Stimulated activated effector memory CD8-positive, alpha-beta T cell treated with anti-CD3 and anti-CD28 coated beads, Interleukin-12 subunit alpha, Interleukin-12 subunit beta, amount 100 ng/mL, for 72 hours (primary cell): ENCODE measurements at regions not wholly inside any gene's neighbourhood (a gene's known extent, or its start where the extent isn't known, plus 50 kb on each side); places are given as distances from the start of the nearest gene placed in this dataset.
A peak's percentile ranks its signal among the peaks of the same experiment; 100 is the strongest.

Experiments
- ATAC-seq: fragments of 150-1000 bp; cut with Tn5 transposase; 2 replicates; pipeline ENCODE4 v1.10.0; 2021
- DNase-seq, 2 donors: peaks; one replicate each; pipeline ENCODE4 v3.0.0; 2021 to 2022; ENCODE audit warnings: low spot score in 2 of 2
- H3K27ac Mint-ChIP-seq: one replicate; pipeline ENCODE4 v1.8.0; 2022; ENCODE audit warnings: mild to moderate bottlenecking, mixed read lengths
- H3K36me3 Mint-ChIP-seq: one replicate; pipeline ENCODE4 v1.8.0; 2022; ENCODE audit warnings: mild to moderate bottlenecking, mixed read lengths
- H3K4me1 Mint-ChIP-seq: one replicate; pipeline ENCODE4 v1.8.0; 2022; ENCODE audit warnings: mixed read lengths
- H3K4me3 Mint-ChIP-seq: one replicate; pipeline ENCODE4 v1.8.0; 2022; ENCODE audit warnings: mild to moderate bottlenecking, mixed read lengths
- H3K9me3 Mint-ChIP-seq: one replicate; pipeline ENCODE4 v1.8.0; 2022; ENCODE audit warnings: mixed read lengths

GRCh38 chr2:30332791-30333453 lies 101.6 kb downstream of the LBH start:
- DNase-seq: peak in 1 of 2 donors; percentile 68
- H3K36me3 Mint-ChIP-seq: no peaks in the 10 kb centered on the region
- H3K4me1 Mint-ChIP-seq: peaks cover 74% of the 10 kb centered on the region
- H3K9me3 Mint-ChIP-seq: no peaks in the 10 kb centered on the region
- peak overlapping the region; percentile 34 for H3K4me3 Mint-ChIP-seq
- peak; percentile 57 for ATAC-seq
- peak overlapping the region; percentile 90 for H3K27ac Mint-ChIP-seq

DNA sequence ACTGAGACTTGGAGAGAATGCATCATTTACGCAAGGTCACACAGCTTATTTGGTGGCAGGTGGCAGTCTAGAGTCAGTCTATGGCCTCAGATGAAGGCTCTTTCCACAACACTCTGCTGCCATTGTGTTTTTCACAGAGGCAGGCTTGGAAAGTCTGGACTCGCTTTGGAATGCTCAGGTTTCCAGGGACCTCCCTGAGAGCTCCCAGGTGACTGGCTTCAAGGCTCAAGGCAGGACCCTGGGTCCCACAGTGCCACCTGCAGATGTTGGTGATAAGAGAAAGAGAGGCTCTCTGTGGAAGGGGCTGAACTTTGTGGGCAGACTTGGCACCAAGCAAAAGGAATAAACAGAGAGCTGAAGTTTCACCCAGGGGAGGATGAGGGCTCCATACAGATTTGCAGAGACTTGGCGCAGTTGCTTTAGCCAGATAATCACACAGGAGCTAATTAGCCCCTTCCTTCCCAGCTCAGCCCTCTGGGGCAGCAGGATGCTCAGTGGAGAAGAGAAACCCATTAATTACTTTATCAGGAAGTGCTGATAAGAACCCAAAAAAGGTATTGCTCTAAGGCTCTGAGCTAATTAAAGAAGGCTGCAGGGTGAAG lies 103.5 kb downstream of the LBH start:
- Mint-ChIP-seq H3K4me3 (peak overlapping the region; percentile 82), H3K9me3 (no peaks in the 10 kb centered on the region), H3K4me1 (peaks cover 90% of the 10 kb centered on the region), H3K36me3 (no peaks in the 10 kb centered on the region), H3K27ac (peak overlapping the region; percentile 98)
- ATAC-seq: no peak
- no peak for DNase-seq

DNA sequence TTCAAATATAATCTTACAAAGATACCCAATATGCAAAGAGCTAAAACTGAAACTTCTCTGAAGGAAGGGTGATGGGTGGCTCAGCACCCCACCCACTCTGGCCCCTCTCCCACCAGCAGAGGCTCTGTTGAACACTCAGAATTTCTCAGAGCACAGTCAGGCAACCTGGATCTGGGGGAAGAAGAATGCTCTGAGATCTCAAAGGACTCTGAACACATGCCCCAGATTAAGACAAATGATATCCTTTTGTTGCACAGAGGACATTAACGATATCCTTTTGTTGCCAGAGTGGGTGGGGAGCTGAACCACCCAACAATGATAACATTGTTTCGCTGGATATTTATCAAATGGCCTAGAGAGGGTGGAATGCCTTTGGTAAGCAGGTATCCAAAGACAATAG lies 104.8 kb downstream of the LBH start:
- DNase-seq: no peak
- peak overlapping the region; percentile 82 for H3K4me3 Mint-ChIP-seq
- no peaks in the 10 kb centered on the region for H3K9me3 Mint-ChIP-seq
- ATAC-seq: no peak
- H3K36me3 Mint-ChIP-seq: no peaks in the 10 kb centered on the region
- peak overlapping the region; percentile 98 for H3K27ac Mint-ChIP-seq
- peaks cover 81% of the 10 kb centered on the region for H3K4me1 Mint-ChIP-seq

- H3K4me1 Mint-ChIP-seq: peaks cover 80% of the 10 kb centered on the region
- DNase-seq (peak; percentile 32 to 82), ATAC-seq (peak; percentile 92)
- peak overlapping the region; percentile 82 for H3K4me3 Mint-ChIP-seq
- peaks cover 6% of the 10 kb centered on the region for H3K9me3 Mint-ChIP-seq
- no peaks in the 10 kb centered on the region for H3K36me3 Mint-ChIP-seq
- peak overlapping the region; percentile 98 for H3K27ac Mint-ChIP-seq
Measured at GRCh38 chr2:30336978-30337841, 105.9 kb downstream of the LBH start.

- Mint-ChIP-seq H3K9me3 (peaks cover 10% of the 10 kb centered on the region), H3K4me3 (peak overlapping the region; percentile 82)
- DNase-seq: no peak
Measured at GRCh38 chr2:30338475-30338874, 107.1 kb downstream of the LBH start.

DNA sequence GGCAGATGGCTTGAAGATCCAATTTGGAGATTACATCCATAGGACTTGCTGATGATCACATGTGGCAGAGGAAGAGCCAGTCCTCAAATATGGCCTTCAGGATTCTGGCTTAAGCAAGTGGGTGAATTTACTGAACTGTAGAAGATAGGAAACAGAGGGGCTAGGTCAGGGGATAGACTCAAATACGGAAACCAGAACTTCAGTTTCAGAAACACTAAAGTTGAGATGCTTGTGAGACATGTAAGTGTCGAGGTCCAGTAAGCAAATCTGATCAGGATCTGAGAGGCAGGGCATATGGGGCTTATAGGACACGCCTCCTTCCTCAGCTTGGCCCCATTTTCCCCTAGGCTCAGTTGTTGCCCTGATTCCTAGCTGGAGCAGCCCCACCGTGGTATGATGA lies 107.7 kb downstream of the LBH start:
- Mint-ChIP-seq H3K4me1 (peaks cover 67% of the 10 kb centered on the region), H3K27ac (peak overlapping the region; percentile 98), H3K9me3 (peaks cover 10% of the 10 kb centered on the region), H3K36me3 (no peaks in the 10 kb centered on the region), H3K4me3 (peak overlapping the region; percentile 82)
- DNase-seq (no peak), ATAC-seq (no peak)

More at GRCh38 chr2:30338475-30338874, 107.1 kb downstream of the LBH start:
- no peaks in the 10 kb centered on the region for H3K36me3 Mint-ChIP-seq
- H3K4me1 Mint-ChIP-seq: peaks cover 73% of the 10 kb centered on the region
- peak overlapping the region; percentile 98 for H3K27ac Mint-ChIP-seq
- no peak for ATAC-seq

GRCh38 chr2:30341500-30342267 lies 105.4 kb upstream of the LCLAT1 start:
- Mint-ChIP-seq H3K9me3 (peaks cover 10% of the 10 kb centered on the region), H3K36me3 (no peaks in the 10 kb centered on the region), H3K4me3 (peak overlapping the region; percentile 7), H3K4me1 (peaks cover 41% of the 10 kb centered on the region), H3K27ac (peak overlapping the region; percentile 79)
- ATAC-seq (peak; percentile 56), DNase-seq (no peak)

DNA sequence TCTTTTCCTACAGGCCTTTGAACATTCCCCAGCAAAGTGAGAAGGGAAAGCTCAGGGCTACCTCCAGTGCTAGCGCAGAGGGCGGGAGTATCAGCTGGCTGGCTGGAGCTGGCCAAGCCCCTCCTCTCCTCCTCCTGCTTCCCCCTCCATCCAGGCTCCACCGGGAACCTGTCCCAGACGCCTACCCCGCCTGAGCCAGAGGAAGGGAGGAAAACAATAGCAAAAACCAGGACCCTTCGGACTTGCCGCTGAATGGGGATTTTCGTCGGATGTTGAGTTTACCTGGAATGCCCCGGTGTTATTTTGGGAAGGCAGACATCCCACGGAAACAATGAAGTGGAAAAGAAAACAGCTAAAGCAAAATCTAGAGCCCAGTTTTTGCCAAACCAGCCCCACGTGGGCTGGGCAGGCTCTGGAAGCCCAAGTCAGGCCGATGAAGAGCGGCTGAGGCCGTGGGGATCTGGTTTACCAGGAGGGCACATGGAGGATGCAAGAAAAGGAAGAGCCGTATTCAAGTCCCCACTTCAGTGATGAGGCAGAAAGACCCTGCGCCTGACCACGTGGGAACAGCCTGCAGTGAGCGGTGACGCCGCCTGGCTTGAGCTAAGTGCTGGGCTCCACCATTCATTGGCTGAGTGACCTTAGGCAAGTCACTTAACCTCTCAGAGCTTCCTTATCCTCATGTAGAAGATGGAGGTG lies 100.4 kb upstream of the LCLAT1 start:
- H3K36me3 Mint-ChIP-seq: no peaks in the 10 kb centered on the region
- peaks cover 13% of the 10 kb centered on the region for H3K9me3 Mint-ChIP-seq
- no peak overlapping the region for H3K4me3 Mint-ChIP-seq
- no peak overlapping the region for H3K27ac Mint-ChIP-seq
- no peak for DNase-seq
- peaks cover 25% of the 10 kb centered on the region for H3K4me1 Mint-ChIP-seq
- no peak for ATAC-seq

DNA sequence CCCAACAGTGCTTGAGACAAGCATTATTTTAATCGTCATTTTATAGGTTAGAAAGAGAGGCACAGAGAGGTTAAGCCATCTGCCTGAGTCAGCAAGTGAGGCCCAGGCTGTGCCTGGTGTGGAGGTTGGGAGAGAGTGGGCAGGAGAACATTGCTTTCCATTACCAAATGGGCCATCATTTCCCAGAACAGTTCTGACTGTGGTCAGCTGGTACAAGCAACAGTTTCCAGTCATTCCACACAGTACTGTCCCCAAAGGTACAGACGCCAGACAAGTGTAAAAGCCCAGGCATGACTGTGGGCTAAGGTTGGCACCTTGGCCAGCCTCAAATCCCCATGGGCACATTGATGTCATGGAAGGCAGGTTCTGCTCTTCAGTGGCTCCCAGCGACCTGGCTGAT lies 98.2 kb upstream of the LCLAT1 start:
- ATAC-seq: peak; percentile 90
- Mint-ChIP-seq H3K4me3 (peak overlapping the region; percentile 18), H3K4me1 (peaks cover 23% of the 10 kb centered on the region)

GRCh38 chr2:30349691-30350090 lies 97.4 kb upstream of the LCLAT1 start:
- ATAC-seq (no peak), DNase-seq (no peak)
- Mint-ChIP-seq H3K4me3 (no peak overlapping the region), H3K4me1 (peaks cover 23% of the 10 kb centered on the region), H3K27ac (peak overlapping the region; percentile 87), H3K36me3 (no peaks in the 10 kb centered on the region), H3K9me3 (peaks cover 5% of the 10 kb centered on the region)

More for the DNA sequence above, 98.2 kb upstream of the LCLAT1 start:
- no peak for DNase-seq
- peak overlapping the region; percentile 87 for H3K27ac Mint-ChIP-seq
- H3K9me3 Mint-ChIP-seq: peaks cover 5% of the 10 kb centered on the region
- no peaks in the 10 kb centered on the region for H3K36me3 Mint-ChIP-seq

DNA sequence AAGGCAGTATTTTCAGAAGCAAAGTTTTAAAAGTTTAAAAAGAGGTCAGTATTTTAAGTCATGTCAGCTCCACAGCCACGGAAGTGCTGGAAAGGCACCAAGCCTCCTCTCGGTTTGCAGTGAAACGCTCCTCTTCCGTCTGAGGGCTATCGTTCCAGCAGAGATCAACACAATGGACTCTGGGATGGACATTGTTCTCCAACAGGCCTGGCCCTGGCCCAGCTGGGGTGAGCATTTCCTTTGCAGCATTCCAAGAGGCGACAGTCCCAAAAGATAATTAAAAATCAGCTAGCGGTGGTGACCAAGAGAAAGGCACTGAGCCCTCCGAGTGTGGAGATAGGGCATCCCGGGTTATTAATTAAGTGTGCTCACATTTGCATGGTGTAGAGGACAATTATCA lies 95.9 kb upstream of the LCLAT1 start:
- Mint-ChIP-seq H3K36me3 (no peaks in the 10 kb centered on the region), H3K27ac (no peak overlapping the region), H3K9me3 (peaks cover 5% of the 10 kb centered on the region), H3K4me1 (peaks cover 23% of the 10 kb centered on the region), H3K4me3 (no peak overlapping the region)
- DNase-seq: no peak
- ATAC-seq: no peak

GRCh38 chr2:30351949-30352348 lies 95.1 kb upstream of the LCLAT1 start:
- Mint-ChIP-seq H3K4me1 (peaks cover 23% of the 10 kb centered on the region), H3K27ac (no peak overlapping the region), H3K4me3 (no peak overlapping the region), H3K9me3 (peaks cover 5% of the 10 kb centered on the region), H3K36me3 (no peaks in the 10 kb centered on the region)
- ATAC-seq: no peak
- no peak for DNase-seq

DNA sequence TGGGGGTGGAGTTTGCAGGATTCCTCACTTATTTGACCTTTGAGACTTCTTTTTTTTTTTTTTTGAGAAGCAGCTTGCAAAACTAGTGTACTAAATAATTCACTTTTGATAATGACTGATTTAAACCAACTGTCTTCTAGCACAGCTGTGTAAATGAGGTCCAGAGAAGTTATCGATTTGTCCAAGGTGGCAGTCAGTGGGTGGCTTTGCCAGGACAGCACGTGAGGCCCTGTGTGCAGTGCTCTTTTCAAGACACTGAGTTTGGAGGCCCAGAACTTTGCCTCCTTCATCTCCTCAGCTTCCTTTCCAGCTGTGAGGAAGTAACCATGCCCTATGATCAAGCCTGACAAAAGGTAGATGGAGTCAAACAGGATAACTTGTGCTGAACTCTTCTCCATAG lies 92.9 kb upstream of the LCLAT1 start:
- no peak for ATAC-seq
- Mint-ChIP-seq H3K4me3 (no peak overlapping the region), H3K4me1 (peaks cover 15% of the 10 kb centered on the region), H3K27ac (no peak overlapping the region), H3K36me3 (no peaks in the 10 kb centered on the region), H3K9me3 (no peaks in the 10 kb centered on the region)
- no peak for DNase-seq

DNA sequence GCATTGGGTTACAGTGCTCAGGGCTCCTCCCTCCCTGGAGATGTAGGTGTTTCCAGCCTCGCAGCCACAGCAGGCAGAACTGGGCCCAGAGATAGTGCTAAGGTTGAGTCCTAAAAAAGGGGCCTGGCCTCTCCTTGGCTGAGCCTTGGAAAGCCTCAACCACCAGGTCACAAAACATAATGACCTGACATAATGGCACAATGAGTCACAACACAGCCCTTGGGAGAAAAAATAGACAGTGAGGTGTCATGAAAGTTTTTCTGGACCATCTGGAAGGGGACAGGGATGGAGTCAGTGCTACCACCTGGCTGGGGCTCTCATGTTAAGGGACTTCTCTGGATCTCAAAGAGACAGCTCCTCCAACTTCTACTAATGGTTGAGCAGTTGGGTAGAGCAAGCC lies 92.4 kb upstream of the LCLAT1 start:
- ATAC-seq (no peak), DNase-seq (no peak)
- Mint-ChIP-seq H3K4me3 (no peak overlapping the region), H3K27ac (no peak overlapping the region), H3K36me3 (no peaks in the 10 kb centered on the region), H3K4me1 (peaks cover 14% of the 10 kb centered on the region), H3K9me3 (no peaks in the 10 kb centered on the region)
